CD14-positive monocyte (primary cell): ENCODE measurements at regions not wholly inside any gene's neighbourhood (a gene's known extent, or its start where the extent isn't known, plus 50 kb on each side); places are given as distances from the start of the nearest gene placed in this dataset.

Experiments
- DNase-seq, 3 donors: peaks; one replicate each; pipeline ENCODE4 v3.0.0-alpha.2; 2011 to 2022
- H2AFZ ChIP-seq: 2 replicates; pipeline ENCODE4 v1.6.0; 2012; ENCODE audit warnings: mild to moderate bottlenecking, low read depth, low read length, inconsistent platforms; ENCODE audit not compliant: insufficient read depth, poor library complexity, severe bottlenecking
- H3K27ac ChIP-seq, 2 donors: 1 replicate in 1 of 2; 2 replicates in 1 of 2; pipeline ENCODE4 v1.5.1; 2012 to 2013; ENCODE audit warnings: low read length in 2 of 2, control low read depth in 1 of 2, inconsistent platforms in 1 of 2, low read depth in 1 of 2, mild to moderate bottlenecking in 1 of 2
- H3K27me3 ChIP-seq, 2 donors: one replicate each; pipeline versions ENCODE4 v1.6.0 to v1.6.1; 2011 to 2013; ENCODE audit warnings: low read length in 2 of 2; ENCODE audit not compliant: control insufficient read depth in 2 of 2, insufficient read depth in 2 of 2
- H3K36me3 ChIP-seq, 2 donors: replicated peaks in 1 of 2; 1 replicate in 1 of 2; 2 replicates in 1 of 2; pipeline versions ENCODE4 v1.5.1 to v1.6.1; 2012 to 2013; ENCODE audit warnings: low read length in 2 of 2, control low read depth in 1 of 2, inconsistent platforms in 1 of 2, mild to moderate bottlenecking in 1 of 2; ENCODE audit not compliant: insufficient read depth in 2 of 2, control insufficient read depth in 1 of 2
- H3K4me1 ChIP-seq, 2 donors: 1 replicate in 1 of 2; 2 replicates in 1 of 2; pipeline versions ENCODE4 v1.5.1 to v1.6.1; 2012 to 2013; ENCODE audit warnings: low read length in 2 of 2, control low read depth in 1 of 2, inconsistent platforms in 1 of 2, mild to moderate bottlenecking in 1 of 2, moderate library complexity in 1 of 2; ENCODE audit not compliant: insufficient read depth in 2 of 2, control insufficient read depth in 1 of 2
- H3K4me2 ChIP-seq: replicated peaks from 2 replicates; pipeline ENCODE3; 2012; ENCODE audit warnings: low read length, moderate library complexity, mild to moderate bottlenecking; ENCODE audit not compliant: poor library complexity, severe bottlenecking; ENCODE audit errors: extremely low read depth
- H3K4me3 ChIP-seq, 3 experiments: fragments of 200-600 bp in 1 of 3; sonication (generic) in 1 of 3; replicated peaks in 1 of 3; 1 replicate in 2 of 3; 2 replicates in 1 of 3; pipeline ENCODE4 v1.5.1; 2011 to 2013; ENCODE audit warnings: low read length in 3 of 3, mild to moderate bottlenecking in 3 of 3, control low read depth in 2 of 3, low read depth in 2 of 3, inconsistent platforms in 1 of 3, moderate library complexity in 1 of 3
- H3K79me2 ChIP-seq: 2 replicates; pipeline ENCODE4 v1.6.0; 2012; ENCODE audit warnings: mild to moderate bottlenecking, control low read depth, inconsistent platforms, low read length, moderate library complexity; ENCODE audit not compliant: insufficient read depth
- H3K9ac ChIP-seq: 2 replicates; pipeline ENCODE4 v1.6.0; 2017; ENCODE audit warnings: low read length, mild to moderate bottlenecking; ENCODE audit not compliant: insufficient read depth, poor library complexity, severe bottlenecking
- H3K9me3 ChIP-seq, 2 donors: replicated peaks in 1 of 2; 1 replicate in 1 of 2; 2 replicates in 1 of 2; pipeline versions ENCODE4 v1.5.1 to v1.6.1; 2012 to 2013; ENCODE audit warnings: low read length in 2 of 2, control low read depth in 1 of 2; ENCODE audit not compliant: control insufficient read depth in 1 of 2, insufficient read depth in 1 of 2
- H4K20me1 ChIP-seq: 2 replicates; pipeline ENCODE4 v1.6.0; 2012; ENCODE audit warnings: mild to moderate bottlenecking, low read length, control low read depth, moderate library complexity; ENCODE audit not compliant: insufficient read depth
- H3K27ac Mint-ChIP-seq, 7 donors: one replicate each; pipeline ENCODE4 v1.8.0; 2020; ENCODE audit warnings: mild to moderate bottlenecking in 7 of 7, mixed read lengths in 7 of 7, moderate library complexity in 6 of 7, inconsistent platforms in 2 of 7
- H3K27me3 Mint-ChIP-seq, 3 donors: one replicate each; pipeline ENCODE4 v1.8.0; 2021 to 2022; ENCODE audit warnings: low read depth in 3 of 3, mild to moderate bottlenecking in 3 of 3, mixed read lengths in 3 of 3, moderate library complexity in 3 of 3, inconsistent platforms in 1 of 3
- H3K36me3 Mint-ChIP-seq, 2 donors: one replicate each; pipeline ENCODE4 v1.8.0; 2020; ENCODE audit warnings: mixed read lengths in 2 of 2, inconsistent platforms in 1 of 2, mild to moderate bottlenecking in 1 of 2
- H3K4me1 Mint-ChIP-seq: one replicate; pipeline ENCODE4 v1.8.0; 2020; ENCODE audit warnings: mild to moderate bottlenecking, mixed read lengths
- H3K4me3 Mint-ChIP-seq, 2 donors: one replicate each; pipeline ENCODE4 v1.8.0; 2020; ENCODE audit warnings: mild to moderate bottlenecking in 2 of 2, mixed read lengths in 2 of 2, moderate library complexity in 1 of 2
- H3K9me3 Mint-ChIP-seq, 7 donors: one replicate each; pipeline ENCODE4 v1.8.0; 2020 to 2022; ENCODE audit warnings: mixed read lengths in 7 of 7, mild to moderate bottlenecking in 6 of 7, moderate library complexity in 6 of 7, inconsistent platforms in 2 of 7
- CTCF ChIP-seq: fragments of 200-600 bp; IDR thresholded peaks from one replicate; pipeline ENCODE4 v1.8.0; 2022; ENCODE audit warnings: antibody characterized with exemption, mild to moderate bottlenecking
- WGBS: methylation state at CpG from one replicate; pipeline ENCODE4 v1.1.5; 2013; ENCODE audit warnings: missing lambda C conversion rate; ENCODE audit not compliant: insufficient coverage; 5-methylcytosine and 5-hydroxymethylcytosine counted together
- intact Hi-C, 2 donors: fragments of 100-400 bp; cut with micrococcal nuclease; formaldehyde crosslinking; loops; one replicate each; pipeline versions ENCODE4 v1.15.0 to v1.15.1; 2023

GRCh38 chr6:108750801-108751200 lies 97.4 kb upstream of the ARMC2 start:
- Mint-ChIP-seq H3K4me1 (peaks cover 10% of the 10 kb centered on the region), H3K27me3 (peaks cover 0 to 7% (median 1%) of the 10 kb centered on the region in 3 donors)
- H3K27me3 ChIP-seq: no peaks in the 10 kb centered on the region

GRCh38 chr6:108751282-108751681 lies 96.9 kb upstream of the ARMC2 start:
- no peaks in the 10 kb centered on the region for H3K9me3 ChIP-seq
- Mint-ChIP-seq H3K4me1 (peaks cover 11% of the 10 kb centered on the region), H3K4me3 (no peak overlapping the region), H3K9me3 (peaks cover 0 to 4% (median 2%) of the 10 kb centered on the region in 7 donors), H3K27me3 (peaks cover 0 to 7% (median 1%) of the 10 kb centered on the region in 3 donors), H3K36me3 (no peaks in the 10 kb centered on the region), H3K27ac (no peak overlapping the region)
- H2AFZ ChIP-seq: no peak overlapping the region
- 100% methylated on average over 2 of the region's 5 CpGs for WGBS
- intact Hi-C loops: no loop called here
- H3K9ac ChIP-seq: no peak overlapping the region
- no peak overlapping the region for H3K27ac ChIP-seq
- no peaks in the 10 kb centered on the region for H4K20me1 ChIP-seq
- TF ChIP-seq CTCF: no peak
- no peaks in the 10 kb centered on the region for H3K36me3 ChIP-seq
- no peaks in the 10 kb centered on the region for H3K27me3 ChIP-seq
- H3K4me3 ChIP-seq: no peak overlapping the region
- no peak overlapping the region for H3K4me2 ChIP-seq
- peaks cover 0 to 6% of the 10 kb centered on the region in 2 donors for H3K4me1 ChIP-seq
- no peaks in the 10 kb centered on the region for H3K79me2 ChIP-seq
- no peak for DNase-seq

More at GRCh38 chr6:108750801-108751200, 97.4 kb upstream of the ARMC2 start:
- Histone ChIP-seq H3K4me2 (no peak overlapping the region), H3K9me3 (no peaks in the 10 kb centered on the region), H4K20me1 (no peaks in the 10 kb centered on the region), H3K4me1 (peaks cover 0 to 6% of the 10 kb centered on the region in 2 donors), H3K27ac (no peak overlapping the region), H3K36me3 (no peaks in the 10 kb centered on the region), H3K9ac (no peak overlapping the region), H2AFZ (no peak overlapping the region), H3K79me2 (no peaks in the 10 kb centered on the region), H3K4me3 (no peak overlapping the region)
- no peak overlapping the region for H3K4me3 Mint-ChIP-seq
- H3K9me3 Mint-ChIP-seq: peaks cover 0 to 4% (median 2%) of the 10 kb centered on the region in 7 donors
- intact Hi-C loops: no loop called here
- no peak for TF ChIP-seq CTCF
- H3K27ac Mint-ChIP-seq: no peak overlapping the region
- no peaks in the 10 kb centered on the region for H3K36me3 Mint-ChIP-seq
- DNase-seq: no peak
- WGBS: 94% methylated on average over 5 of the region's 8 CpGs
